ENCODE measurements at regions not wholly inside any gene's neighbourhood (a gene's known extent, or its start where the extent isn't known, plus 50 kb on each side); places are given as distances from the start of the nearest gene placed in this dataset.
"Not testable (repeated sequence)": the region's sequence is repeated elsewhere in the genome, so short reads cannot be mapped to it uniquely, and the experiment has no call there.

DNA sequence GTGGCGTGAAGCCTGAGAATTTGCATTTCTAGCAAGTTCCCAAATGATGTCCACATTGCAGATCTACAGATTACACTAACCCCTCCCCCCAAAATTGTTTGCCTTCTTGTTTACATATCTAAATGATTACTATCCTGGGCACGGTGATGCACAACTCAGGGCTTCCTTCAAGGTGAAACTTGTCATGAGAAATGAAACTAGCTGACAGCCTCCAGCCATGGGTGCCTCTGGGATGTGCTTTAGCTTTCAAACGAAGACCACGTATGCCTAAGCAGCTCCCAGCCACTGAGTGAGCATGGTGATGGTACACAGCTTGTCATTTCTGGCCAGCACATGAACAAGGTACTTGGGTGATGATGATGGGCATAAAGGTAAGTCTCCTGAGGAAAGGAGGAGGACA is 464.8 kb upstream of the DDX18 start:
- no peak for DNase-seq (ENCODE audit: extremely low spot score)
- no peak for TF ChIP-seq BHLHE40 (IDR thresholded peaks at IDR 0.05; ENCODE audit: borderline replicate concordance)
- TF ChIP-seq ELF4 (IDR thresholded peaks at IDR 0.05), result no peak
- no peak for TF ChIP-seq TARDBP (IDR thresholded peaks at IDR 0.05)
- TF ChIP-seq ARNT (IDR thresholded peaks at IDR 0.05), result no peak
- no peak for TF ChIP-seq L3MBTL2 (conservative IDR thresholded peaks at IDR 0.05)
- TF ChIP-seq CTBP1 (IDR thresholded peaks at IDR 0.05; ENCODE audit: borderline replicate concordance), result no peak
- TF ChIP-seq NFRKB (IDR thresholded peaks at IDR 0.05), result no peak
- TF ChIP-seq FOXM1 (IDR thresholded peaks at IDR 0.05; ENCODE audit: borderline replicate concordance), result no peak
- no peak for TF ChIP-seq ZNF384 (IDR thresholded peaks at IDR 0.05)
- ChIA-PET CTCF (no interaction called here), POLR2A (no interaction called here)

DNA sequence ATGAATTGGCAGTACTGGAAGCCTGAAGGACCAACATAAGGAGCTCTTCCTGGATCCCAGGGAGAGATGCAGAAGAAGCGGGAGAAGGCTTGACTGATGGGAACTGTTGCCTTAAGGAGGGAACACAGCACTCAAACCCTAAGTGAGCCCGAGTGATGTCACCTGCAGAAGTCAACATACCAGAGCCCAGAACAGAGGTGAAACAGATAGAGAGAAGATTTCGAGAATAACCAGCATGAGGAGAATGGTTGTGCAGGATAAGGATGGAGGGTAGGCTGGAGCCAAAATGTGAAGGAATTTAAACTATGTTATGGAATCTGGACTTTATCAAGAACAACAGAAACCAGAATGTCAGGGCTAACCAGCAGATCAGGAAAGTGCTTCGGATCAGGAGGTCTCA is 463.1 kb upstream of the DDX18 start:
- ChIA-PET POLR2A (no interaction called here), CTCF (no interaction called here)
- TF ChIP-seq FOXA1 (IDR thresholded peaks at IDR 0.05), result no peak
- TF ChIP-seq L3MBTL2 (conservative IDR thresholded peaks at IDR 0.05), result no peak
- TF ChIP-seq FOXM1 (IDR thresholded peaks at IDR 0.05; ENCODE audit: borderline replicate concordance), result no peak
- no peak for DNase-seq (ENCODE audit: extremely low spot score)

DNA sequence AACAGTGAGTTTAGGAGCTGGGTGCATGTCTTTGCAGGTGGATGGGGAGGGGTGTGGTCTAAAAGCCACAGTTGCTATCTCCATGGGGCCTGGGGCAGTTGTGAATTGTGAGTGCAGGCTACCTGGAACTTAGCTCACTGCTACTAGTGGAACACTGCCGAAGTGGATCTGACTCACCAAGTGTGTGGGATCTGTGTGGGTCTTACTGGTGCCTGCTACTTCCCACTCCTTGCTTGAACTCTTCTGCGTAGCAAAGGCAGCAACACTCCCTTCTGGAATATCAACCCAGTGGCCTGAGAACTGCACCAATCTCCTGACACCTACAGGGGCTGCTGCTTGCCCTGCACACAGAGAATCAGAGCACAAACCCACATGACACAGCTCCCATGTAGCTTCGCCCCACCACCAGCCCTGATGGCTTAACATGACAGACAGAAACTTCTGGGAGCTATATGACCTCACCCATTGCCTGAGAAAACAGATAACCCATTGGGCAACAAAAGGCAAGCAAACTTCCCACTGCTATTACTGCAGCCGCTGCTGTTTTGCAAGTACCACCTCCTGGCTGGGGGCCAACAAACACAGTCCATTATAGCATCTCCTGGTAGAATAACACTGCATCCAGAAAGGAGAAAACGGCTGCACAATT is 455.1 kb upstream of the DDX18 start:
- POLR2A ChIA-PET, result no interaction called here
- CTCF ChIA-PET, result no interaction called here
- TF ChIP-seq, protein P1, sequence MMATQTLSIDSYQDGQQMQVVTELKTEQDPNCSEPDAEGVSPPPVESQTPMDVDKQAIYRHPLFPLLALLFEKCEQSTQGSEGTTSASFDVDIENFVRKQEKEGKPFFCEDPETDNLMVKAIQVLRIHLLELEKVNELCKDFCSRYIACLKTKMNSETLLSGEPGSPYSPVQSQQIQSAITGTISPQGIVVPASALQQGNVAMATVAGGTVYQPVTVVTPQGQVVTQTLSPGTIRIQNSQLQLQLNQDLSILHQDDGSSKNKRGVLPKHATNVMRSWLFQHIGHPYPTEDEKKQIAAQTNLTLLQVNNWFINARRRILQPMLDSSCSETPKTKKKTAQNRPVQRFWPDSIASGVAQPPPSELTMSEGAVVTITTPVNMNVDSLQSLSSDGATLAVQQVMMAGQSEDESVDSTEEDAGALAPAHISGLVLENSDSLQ (IDR thresholded peaks at IDR 0.05), result no peak
- TF ChIP-seq LEF1 (IDR thresholded peaks at IDR 0.05; ENCODE audit: borderline replicate concordance) (no peak), SP1 (IDR thresholded peaks at IDR 0.05) (no peak)
- no peak for DNase-seq (ENCODE audit: extremely low spot score)

DNA sequence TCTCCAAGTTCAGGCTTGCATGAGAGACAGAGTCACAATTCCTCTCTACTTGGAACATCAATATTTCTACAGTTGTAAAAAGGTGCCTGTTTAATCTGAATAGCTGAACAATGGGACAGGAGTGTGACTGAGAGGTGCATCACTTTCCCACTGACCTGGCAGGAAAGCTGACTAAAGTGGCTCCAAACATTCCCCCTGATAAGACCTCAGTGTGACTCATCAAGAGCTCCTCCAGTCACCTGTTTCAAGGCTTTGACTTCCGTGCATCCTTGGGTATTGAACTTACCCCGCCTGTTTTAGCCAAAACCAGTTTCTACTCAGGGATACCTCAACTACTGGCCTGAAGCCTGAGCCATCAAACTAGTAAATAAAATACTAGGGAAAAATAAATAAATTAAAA is 453.9 kb upstream of the DDX18 start:
- CTCF ChIA-PET, result no interaction called here
- TF ChIP-seq L3MBTL2 (conservative IDR thresholded peaks at IDR 0.05) (no peak), BHLHE40 (IDR thresholded peaks at IDR 0.05; ENCODE audit: borderline replicate concordance) (no peak), FOXM1 (IDR thresholded peaks at IDR 0.05; ENCODE audit: borderline replicate concordance) (no peak), ARNT (IDR thresholded peaks at IDR 0.05) (no peak)
- TF ChIP-seq, protein P1 (IDR thresholded peaks at IDR 0.05), result no peak
- DNase-seq (ENCODE audit: extremely low spot score), result no peak
- POLR2A ChIA-PET, result no interaction called here

DNA sequence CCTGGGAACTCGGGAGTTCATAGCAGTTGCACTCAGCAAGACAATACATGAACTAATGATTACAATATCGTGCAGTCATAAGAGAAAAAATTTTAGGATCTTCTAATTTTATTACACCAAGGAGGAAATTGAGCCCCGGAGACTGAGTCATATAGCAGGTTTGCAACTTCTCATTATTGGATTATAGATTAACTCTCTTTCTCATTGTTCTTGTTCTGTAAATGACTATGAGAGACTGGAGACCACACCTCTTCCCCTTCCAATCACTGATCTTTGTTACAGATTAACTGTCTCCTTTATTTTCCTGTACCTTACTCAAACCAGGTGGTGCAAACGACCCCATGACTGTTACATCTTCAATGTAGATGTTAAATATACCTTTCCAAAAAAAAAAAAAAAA is 435.8 kb upstream of the DDX18 start:
- POLR2A ChIA-PET, result no interaction called here
- TF ChIP-seq L3MBTL2 (conservative IDR thresholded peaks at IDR 0.05), result no peak
- no peak for TF ChIP-seq CTBP1 (IDR thresholded peaks at IDR 0.05; ENCODE audit: borderline replicate concordance)
- no peak for TF ChIP-seq FOXM1 (IDR thresholded peaks at IDR 0.05; ENCODE audit: borderline replicate concordance)
- TF ChIP-seq ELF4 (IDR thresholded peaks at IDR 0.05), result no peak
- TF ChIP-seq LEF1 (IDR thresholded peaks at IDR 0.05; ENCODE audit: borderline replicate concordance), result no peak
- TF ChIP-seq ARNT (IDR thresholded peaks at IDR 0.05), result no peak
- no peak for TF ChIP-seq BHLHE40 (IDR thresholded peaks at IDR 0.05; ENCODE audit: borderline replicate concordance)
- no peak for TF ChIP-seq TARDBP (IDR thresholded peaks at IDR 0.05)
- TF ChIP-seq, protein P1 (IDR thresholded peaks at IDR 0.05), result no peak
- CTCF ChIA-PET, result no interaction called here
- DNase-seq (ENCODE audit: extremely low spot score), result no peak

DNA sequence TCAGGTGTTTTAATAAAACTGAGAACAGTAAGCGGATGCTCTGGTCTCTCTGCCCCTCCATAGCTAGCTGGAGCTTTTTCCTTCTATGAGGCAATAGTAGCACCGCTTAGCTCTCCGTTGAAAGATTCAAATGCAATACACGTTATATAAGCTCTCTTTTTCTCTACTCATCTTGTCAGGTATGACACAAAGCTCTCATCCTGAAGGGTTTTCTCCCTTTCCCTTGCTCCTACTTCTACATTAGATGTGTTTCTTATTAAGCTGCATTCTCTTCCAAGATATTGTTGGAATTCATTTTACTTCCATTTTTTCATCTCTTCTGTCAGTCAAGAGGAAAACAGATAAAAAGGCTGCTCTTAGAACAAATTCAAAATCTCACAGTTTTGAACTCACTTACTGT is 434.6 kb upstream of the DDX18 start:
- TF ChIP-seq FOXM1 (IDR thresholded peaks at IDR 0.05; ENCODE audit: borderline replicate concordance), result no peak
- no peak for TF ChIP-seq CTBP1 (IDR thresholded peaks at IDR 0.05; ENCODE audit: borderline replicate concordance)
- TF ChIP-seq BHLHE40 (IDR thresholded peaks at IDR 0.05; ENCODE audit: borderline replicate concordance), result no peak
- no peak for TF ChIP-seq SP1 (IDR thresholded peaks at IDR 0.05)
- TF ChIP-seq SUZ12 (IDR thresholded peaks at IDR 0.05), result no peak
- TF ChIP-seq NFRKB (IDR thresholded peaks at IDR 0.05), result no peak
- TF ChIP-seq FOXK2 (IDR thresholded peaks at IDR 0.05), result no peak
- TF ChIP-seq FOXA1 (IDR thresholded peaks at IDR 0.05), result no peak
- no peak for TF ChIP-seq TARDBP (IDR thresholded peaks at IDR 0.05)
- no peak for TF ChIP-seq ARNT (IDR thresholded peaks at IDR 0.05)
- TF ChIP-seq ELF4 (IDR thresholded peaks at IDR 0.05), result no peak
- TF ChIP-seq L3MBTL2 (conservative IDR thresholded peaks at IDR 0.05), result no peak
- no peak for TF ChIP-seq LEF1 (IDR thresholded peaks at IDR 0.05; ENCODE audit: borderline replicate concordance)
- ChIA-PET POLR2A (no interaction called here), CTCF (no interaction called here)
- DNase-seq (ENCODE audit: extremely low spot score), result no peak

DNA sequence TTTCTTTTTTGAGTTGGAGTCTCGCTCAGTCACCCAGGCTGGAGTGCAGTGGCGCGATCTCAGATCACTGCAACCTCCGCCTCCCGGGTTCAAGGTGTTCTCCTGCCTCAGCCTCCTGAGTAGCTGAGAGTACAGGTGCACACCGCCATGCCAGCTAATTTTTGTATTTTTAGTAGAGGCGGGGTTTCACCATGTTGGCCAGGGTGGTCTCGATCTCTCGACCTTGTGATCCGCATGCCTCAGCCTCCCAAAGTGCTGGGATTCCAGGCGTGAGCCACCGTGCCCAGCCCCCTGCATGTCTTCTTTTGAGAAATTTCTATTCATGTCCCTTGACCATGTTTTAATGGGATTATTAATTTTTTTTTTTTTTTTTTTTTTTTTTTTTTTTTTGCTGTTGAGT is 430.5 kb upstream of the DDX18 start:
- CTCF ChIA-PET; DNase-seq (ENCODE audit: extremely low spot score); POLR2A ChIA-PET: not testable (repeated sequence)

DNA sequence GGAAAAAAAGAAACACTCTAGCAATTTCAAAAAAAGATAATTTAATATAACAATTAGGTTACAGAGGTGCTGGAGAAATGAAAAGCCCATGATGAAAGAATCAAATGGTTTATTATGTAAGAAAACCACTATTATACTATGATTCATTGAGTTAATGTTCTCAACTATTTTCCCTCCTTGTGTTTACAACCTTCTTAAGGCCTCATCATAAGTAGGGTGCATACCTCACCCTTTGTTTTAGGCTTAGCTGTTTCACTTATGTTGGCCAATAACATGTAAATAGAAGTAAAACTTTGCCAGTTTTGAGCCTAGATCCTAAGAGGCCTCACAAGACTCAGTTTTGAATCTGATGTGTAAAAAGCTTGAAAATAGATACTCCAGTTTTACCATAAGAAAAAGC is 418.3 kb upstream of the DDX18 start:
- CTCF ChIA-PET, result no interaction called here
- no peak for TF ChIP-seq ZNF384 (IDR thresholded peaks at IDR 0.05)
- TF ChIP-seq BHLHE40 (IDR thresholded peaks at IDR 0.05; ENCODE audit: borderline replicate concordance), result no peak
- TF ChIP-seq L3MBTL2 (conservative IDR thresholded peaks at IDR 0.05), result no peak
- TF ChIP-seq HDGF (IDR thresholded peaks at IDR 0.05; ENCODE audit: borderline replicate concordance), result no peak
- no peak for TF ChIP-seq LEF1 (IDR thresholded peaks at IDR 0.05; ENCODE audit: borderline replicate concordance)
- TF ChIP-seq FOXM1 (IDR thresholded peaks at IDR 0.05; ENCODE audit: borderline replicate concordance), result no peak
- no peak for TF ChIP-seq ELF4 (IDR thresholded peaks at IDR 0.05)
- no peak for TF ChIP-seq CTBP1 (IDR thresholded peaks at IDR 0.05; ENCODE audit: borderline replicate concordance)
- no peak for TF ChIP-seq SP1 (IDR thresholded peaks at IDR 0.05)
- TF ChIP-seq FOXK2 (IDR thresholded peaks at IDR 0.05), result no peak
- no peak for TF ChIP-seq SUZ12 (IDR thresholded peaks at IDR 0.05)
- no peak for TF ChIP-seq FOXA1 (IDR thresholded peaks at IDR 0.05)
- no peak for TF ChIP-seq ARNT (IDR thresholded peaks at IDR 0.05)
- TF ChIP-seq, protein P1 (IDR thresholded peaks at IDR 0.05), result no peak
- no peak for DNase-seq (ENCODE audit: extremely low spot score)
- POLR2A ChIA-PET, result no interaction called here

Measured in HEK293T (cell line).